ENCODE measurements at regions not wholly inside any gene's neighbourhood (a gene's known extent, or its start where the extent isn't known, plus 50 kb on each side); places are given as distances from the start of the nearest gene placed in this dataset.
"Not testable (repeated sequence)": the region's sequence is repeated elsewhere in the genome, so short reads cannot be mapped to it uniquely, and the experiment has no call there.

DNA sequence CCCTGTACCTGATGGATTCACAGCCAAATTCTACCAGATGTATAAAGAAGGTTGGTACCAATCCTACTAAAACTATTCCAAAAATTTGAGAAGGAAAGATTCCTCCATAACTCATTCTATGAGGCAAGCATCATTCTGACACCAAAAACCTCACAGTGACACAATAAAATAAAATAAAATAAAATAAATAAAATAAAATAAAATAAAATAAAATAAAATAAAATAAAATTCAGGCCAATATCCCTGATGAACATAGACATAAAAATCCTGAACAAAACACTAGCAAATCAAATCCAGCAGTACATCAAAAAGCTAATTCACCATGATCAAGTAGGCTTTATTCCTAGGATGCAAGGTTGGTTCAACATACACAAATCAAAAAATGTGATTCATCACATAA is 108.1 kb downstream of the PROX1 start:
- FAIRE-seq; DNase-seq (ENCODE audit: insufficient read length, low spot score): not testable (repeated sequence)

- no peak for TF ChIP-seq SPI1 (IDR thresholded peaks at IDR 0.05; ENCODE audit: low read depth, low read length)
- TF ChIP-seq POLR2AphosphoS5 (IDR thresholded peaks at IDR 0.05; ENCODE audit: low read depth, low read length): no peak
- no peak for TF ChIP-seq PAX5 (IDR thresholded peaks at IDR 0.05; ENCODE audit: insufficient read depth, low read length, severe bottlenecking)
- TF ChIP-seq POU2F2 (IDR thresholded peaks at IDR 0.05; ENCODE audit: low read depth, low read length): no peak
- no peak for TF ChIP-seq POLR2A (IDR thresholded peaks at IDR 0.05; ENCODE audit: low read depth, low read length)
- no peak for TF ChIP-seq TAF1 (IDR thresholded peaks at IDR 0.05; ENCODE audit: low read depth, low read length)
- DNase-seq (ENCODE audit: insufficient read length, low spot score) (no peak), FAIRE-seq (no peak)
Observed at GRCh38 chr1:214101246-214101645, 113.5 kb downstream of the PROX1 start.

- no peak for FAIRE-seq
Observed at GRCh38 chr1:214101828-214102227, 114.1 kb downstream of the PROX1 start.

GRCh38 chr1:214102907-214103306 is 115.1 kb downstream of the PROX1 start:
- no peak for TF ChIP-seq POLR2AphosphoS5 (IDR thresholded peaks at IDR 0.05; ENCODE audit: low read depth, low read length)
- TF ChIP-seq PAX5 (IDR thresholded peaks at IDR 0.05; ENCODE audit: insufficient read depth, low read length, severe bottlenecking): no peak
- TF ChIP-seq POLR2A (IDR thresholded peaks at IDR 0.05; ENCODE audit: low read depth, low read length): no peak
- TF ChIP-seq POU2F2 (IDR thresholded peaks at IDR 0.05; ENCODE audit: low read depth, low read length): no peak
- no peak for TF ChIP-seq TAF1 (IDR thresholded peaks at IDR 0.05; ENCODE audit: low read depth, low read length)
- TF ChIP-seq SPI1 (IDR thresholded peaks at IDR 0.05; ENCODE audit: low read depth, low read length): no peak
- no peak for DNase-seq (ENCODE audit: insufficient read length, low spot score)
- no peak for FAIRE-seq

More at GRCh38 chr1:214101828-214102227, 114.1 kb downstream of the PROX1 start:
- TF ChIP-seq SPI1 (IDR thresholded peaks at IDR 0.05; ENCODE audit: low read depth, low read length) (no peak), POU2F2 (IDR thresholded peaks at IDR 0.05; ENCODE audit: low read depth, low read length) (no peak), POLR2AphosphoS5 (IDR thresholded peaks at IDR 0.05; ENCODE audit: low read depth, low read length) (no peak), PAX5 (IDR thresholded peaks at IDR 0.05; ENCODE audit: insufficient read depth, low read length, severe bottlenecking) (no peak), TAF1 (IDR thresholded peaks at IDR 0.05; ENCODE audit: low read depth, low read length) (no peak)
- DNase-seq (ENCODE audit: insufficient read length, low spot score): no peak

DNA sequence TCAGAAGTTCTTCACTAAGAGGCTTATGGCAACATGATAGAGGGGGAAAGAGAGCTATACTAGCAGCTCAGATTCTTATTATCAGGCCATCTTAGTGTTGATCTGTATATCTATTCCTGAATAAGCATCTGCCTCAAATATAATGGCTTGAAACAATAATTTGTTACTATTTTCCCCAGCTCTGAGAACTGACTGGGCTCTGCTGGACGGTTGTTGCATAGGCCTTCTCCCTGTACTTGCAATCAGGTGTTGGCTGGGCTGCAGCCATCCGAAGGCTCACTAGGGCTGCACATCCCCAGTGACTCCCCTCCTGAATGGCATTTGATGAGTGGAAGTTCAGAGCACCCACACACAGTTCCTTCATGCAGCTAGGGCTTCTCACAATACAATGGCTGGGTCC is 116.0 kb downstream of the PROX1 start:
- no peak for FAIRE-seq
- no peak for DNase-seq (ENCODE audit: insufficient read length, low spot score)
- TF ChIP-seq POU2F2 (IDR thresholded peaks at IDR 0.05; ENCODE audit: low read depth, low read length) (no peak), PAX5 (IDR thresholded peaks at IDR 0.05; ENCODE audit: insufficient read depth, low read length, severe bottlenecking) (no peak), POLR2AphosphoS5 (IDR thresholded peaks at IDR 0.05; ENCODE audit: low read depth, low read length) (no peak), TAF1 (IDR thresholded peaks at IDR 0.05; ENCODE audit: low read depth, low read length) (no peak), POLR2A (IDR thresholded peaks at IDR 0.05; ENCODE audit: low read depth, low read length) (no peak), SPI1 (IDR thresholded peaks at IDR 0.05; ENCODE audit: low read depth, low read length) (no peak)

DNA sequence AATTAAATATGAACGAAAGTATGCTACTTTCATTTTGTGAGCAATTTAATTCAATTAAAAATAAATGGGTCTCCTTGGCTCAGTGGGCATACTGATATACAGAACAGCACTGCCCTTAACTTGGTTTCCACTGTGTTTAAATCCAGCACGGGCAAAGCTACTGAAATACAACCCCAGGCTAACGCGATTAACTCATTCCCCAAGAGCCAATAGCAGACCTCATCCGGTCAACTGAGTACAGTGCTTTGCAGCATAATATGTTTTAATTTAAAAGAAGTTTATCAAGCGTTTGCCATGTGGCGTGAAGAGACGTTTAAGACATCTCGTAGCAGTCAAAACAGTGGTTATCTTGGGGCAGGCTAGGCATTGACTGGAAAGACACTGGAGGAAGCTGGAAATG is 118.6 kb downstream of the PROX1 start:
- TF ChIP-seq POU2F2 (IDR thresholded peaks at IDR 0.05; ENCODE audit: low read depth, low read length) (no peak), PAX5 (IDR thresholded peaks at IDR 0.05; ENCODE audit: insufficient read depth, low read length, severe bottlenecking) (no peak), POLR2A (IDR thresholded peaks at IDR 0.05; ENCODE audit: low read depth, low read length) (no peak), POLR2AphosphoS5 (IDR thresholded peaks at IDR 0.05; ENCODE audit: low read depth, low read length) (no peak), TAF1 (IDR thresholded peaks at IDR 0.05; ENCODE audit: low read depth, low read length) (no peak), SPI1 (IDR thresholded peaks at IDR 0.05; ENCODE audit: low read depth, low read length) (no peak)
- DNase-seq (ENCODE audit: insufficient read length, low spot score) (no peak), FAIRE-seq (no peak)

DNA sequence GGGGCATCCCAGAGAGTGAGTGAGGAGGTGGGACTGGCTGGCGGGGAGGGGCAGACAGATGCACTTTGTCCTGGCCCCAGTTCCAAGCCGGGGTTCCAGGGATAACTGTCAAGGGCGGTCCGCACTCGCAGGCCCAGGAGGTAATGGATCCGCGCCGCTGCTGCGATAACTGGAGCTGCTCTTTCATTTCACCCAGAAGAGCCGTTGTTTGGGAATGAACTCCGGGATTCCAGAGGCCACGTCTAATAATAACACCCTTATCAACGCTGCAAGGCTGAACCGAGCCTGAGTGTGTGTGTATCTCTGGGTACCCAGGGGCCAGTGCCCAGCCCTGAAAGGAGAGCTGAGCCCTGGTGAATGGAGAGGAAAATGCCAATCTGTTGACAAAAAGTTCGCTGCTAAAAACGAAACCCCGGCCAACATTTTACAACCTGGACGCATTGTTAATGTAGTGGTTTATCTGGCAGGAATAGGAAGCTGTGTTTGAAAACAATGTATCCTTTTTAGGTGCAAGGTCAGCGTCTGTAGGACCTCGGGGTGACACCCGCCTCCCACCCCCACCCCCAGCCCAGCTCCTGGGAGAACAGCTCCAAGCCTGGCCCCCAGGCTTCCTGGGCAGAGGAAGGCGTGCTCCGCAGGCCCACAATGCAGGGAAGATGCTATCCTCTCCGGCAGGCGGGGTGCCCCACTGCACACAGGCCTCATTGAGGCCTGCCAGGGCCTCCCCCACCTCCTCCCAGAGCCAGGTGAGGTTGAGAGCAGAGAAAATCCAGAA is 119.7 kb downstream of the PROX1 start:
- no peak for TF ChIP-seq PAX5 (IDR thresholded peaks at IDR 0.05; ENCODE audit: insufficient read depth, low read length, severe bottlenecking)
- TF ChIP-seq POLR2A (IDR thresholded peaks at IDR 0.05; ENCODE audit: low read depth, low read length): no peak
- TF ChIP-seq SPI1 (IDR thresholded peaks at IDR 0.05; ENCODE audit: low read depth, low read length): no peak
- FAIRE-seq: no peak
- no peak for DNase-seq (ENCODE audit: insufficient read length, low spot score)

GRCh38 chr1:214108097-214108446 is 120.3 kb downstream of the PROX1 start:
- no peak for TF ChIP-seq POU2F2 (IDR thresholded peaks at IDR 0.05; ENCODE audit: low read depth, low read length)
- no peak for TF ChIP-seq POLR2AphosphoS5 (IDR thresholded peaks at IDR 0.05; ENCODE audit: low read depth, low read length)
- TF ChIP-seq TAF1 (IDR thresholded peaks at IDR 0.05; ENCODE audit: low read depth, low read length): no peak
- no peak for TF ChIP-seq PAX5 (IDR thresholded peaks at IDR 0.05; ENCODE audit: insufficient read depth, low read length, severe bottlenecking)
- no peak for TF ChIP-seq SPI1 (IDR thresholded peaks at IDR 0.05; ENCODE audit: low read depth, low read length)
- no peak for TF ChIP-seq POLR2A (IDR thresholded peaks at IDR 0.05; ENCODE audit: low read depth, low read length)
- DNase-seq (ENCODE audit: insufficient read length, low spot score): no peak
- no peak for FAIRE-seq

DNA sequence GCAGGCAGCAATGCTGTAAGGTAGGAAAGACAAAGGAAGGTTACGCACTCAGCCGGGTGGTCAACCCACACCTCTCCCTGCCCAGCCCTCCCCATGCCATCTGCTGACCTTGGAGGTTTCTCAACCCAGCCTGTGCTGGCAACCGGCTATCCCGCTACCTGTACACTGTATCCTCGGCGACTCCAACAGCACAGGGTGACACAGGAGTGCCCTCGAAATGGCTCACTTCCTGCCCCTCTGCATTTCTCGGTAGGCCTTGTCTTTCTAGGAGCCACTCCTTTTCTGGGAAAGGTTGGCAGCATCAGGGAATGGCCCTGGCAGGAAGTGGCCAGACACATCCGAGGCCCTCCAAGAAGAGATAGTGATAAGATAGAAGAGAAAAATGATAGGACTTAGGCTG is 124.0 kb downstream of the PROX1 start:
- DNase-seq (ENCODE audit: insufficient read length, low spot score) (no peak), FAIRE-seq (no peak)
- TF ChIP-seq POLR2AphosphoS5 (IDR thresholded peaks at IDR 0.05; ENCODE audit: low read depth, low read length) (no peak), SPI1 (IDR thresholded peaks at IDR 0.05; ENCODE audit: low read depth, low read length) (no peak), TAF1 (IDR thresholded peaks at IDR 0.05; ENCODE audit: low read depth, low read length) (no peak), PAX5 (IDR thresholded peaks at IDR 0.05; ENCODE audit: insufficient read depth, low read length, severe bottlenecking) (no peak), POLR2A (IDR thresholded peaks at IDR 0.05; ENCODE audit: low read depth, low read length) (no peak), POU2F2 (IDR thresholded peaks at IDR 0.05; ENCODE audit: low read depth, low read length) (no peak)

DNA sequence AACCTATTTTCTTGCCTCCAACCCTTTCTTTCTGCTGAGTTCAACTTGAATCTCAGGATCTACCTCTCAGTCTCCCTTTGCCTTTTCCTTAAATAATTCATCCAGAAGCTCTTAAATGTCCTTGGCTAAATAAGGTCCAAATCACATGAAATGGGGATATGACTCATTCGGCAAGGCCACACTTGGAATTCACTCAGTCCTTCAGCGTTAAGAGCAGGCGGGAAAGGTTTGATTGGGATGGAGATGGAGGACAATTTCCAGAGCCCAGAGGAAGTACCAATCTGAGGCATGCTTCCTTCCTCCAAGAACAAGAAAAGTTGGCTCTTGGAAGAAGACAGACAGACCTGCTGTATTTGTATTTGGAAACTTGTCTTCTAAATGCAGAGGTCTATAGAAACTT is 128.5 kb downstream of the PROX1 start:
- TF ChIP-seq SPI1 (IDR thresholded peaks at IDR 0.05; ENCODE audit: low read depth, low read length) (no peak), PAX5 (IDR thresholded peaks at IDR 0.05; ENCODE audit: insufficient read depth, low read length, severe bottlenecking) (no peak), POU2F2 (IDR thresholded peaks at IDR 0.05; ENCODE audit: low read depth, low read length) (no peak), POLR2A (IDR thresholded peaks at IDR 0.05; ENCODE audit: low read depth, low read length) (no peak), POLR2AphosphoS5 (IDR thresholded peaks at IDR 0.05; ENCODE audit: low read depth, low read length) (no peak), TAF1 (IDR thresholded peaks at IDR 0.05; ENCODE audit: low read depth, low read length) (no peak)
- FAIRE-seq: no peak
- DNase-seq (ENCODE audit: insufficient read length, low spot score): no peak

Data from GM12891 (cell line).